ENCODE measurements at regions not wholly inside any gene's neighbourhood (a gene's known extent, or its start where the extent isn't known, plus 50 kb on each side); places are given as distances from the start of the nearest gene placed in this dataset.
"Not testable (repeated sequence)": the region's sequence is repeated elsewhere in the genome, so short reads cannot be mapped to it uniquely, and the experiment has no call there.

DNA sequence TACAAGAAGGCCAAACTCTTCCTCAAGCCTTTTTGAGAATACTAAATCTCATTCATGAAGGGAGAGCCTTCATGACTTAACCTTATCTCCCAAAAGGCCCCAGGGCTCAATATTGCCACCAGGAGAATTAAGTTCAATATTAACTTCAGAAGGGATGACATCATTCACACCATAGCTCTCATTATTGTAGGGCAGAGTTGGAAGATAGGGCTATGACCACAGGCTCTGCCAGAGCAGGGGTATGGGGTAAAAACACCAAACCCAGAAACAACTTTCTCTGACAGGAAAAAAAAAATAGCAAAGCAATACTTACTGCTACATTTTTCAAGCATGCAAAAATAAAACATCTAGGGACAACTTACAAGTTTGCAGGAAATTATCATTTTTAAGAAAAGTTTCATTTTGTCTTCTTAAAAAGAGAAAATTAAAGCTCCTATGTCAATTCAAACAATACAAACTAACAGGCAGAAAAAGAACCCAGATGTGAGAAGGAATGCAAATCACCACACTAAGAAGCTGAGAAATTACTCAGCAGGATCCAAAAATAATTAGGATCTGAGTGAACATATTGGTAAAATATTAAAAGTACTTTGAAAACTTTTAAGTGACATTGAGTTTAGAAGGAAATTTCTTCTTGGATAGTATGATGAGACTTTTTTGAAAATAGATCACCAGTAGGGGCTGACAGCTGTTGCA lies 1156.5 kb downstream of the NCAM2 start:
- no peak for DNase-seq (ENCODE audit: low read depth in 2 of 2)

DNA sequence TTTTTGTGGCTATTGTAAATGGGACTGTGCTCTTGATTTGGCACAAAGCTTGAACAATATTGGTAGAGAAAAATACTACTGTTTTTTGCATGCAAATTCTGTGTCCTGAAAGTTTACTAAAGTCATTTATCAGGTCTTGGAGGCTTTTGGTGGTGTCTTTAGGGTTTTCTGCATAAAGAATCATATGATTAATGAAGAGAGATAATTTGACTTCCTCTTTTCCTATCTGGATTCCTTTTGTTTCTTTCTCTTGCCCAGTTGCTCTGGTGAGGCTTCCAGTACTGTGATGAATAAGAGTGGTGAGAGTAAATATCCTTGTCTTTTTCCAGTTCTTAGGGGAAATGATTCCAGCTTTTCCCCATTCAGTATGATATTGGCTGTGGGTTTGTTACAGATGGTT lies 1166.7 kb downstream of the NCAM2 start:
- no peak for DNase-seq (ENCODE audit: low read depth in 2 of 2)

DNA sequence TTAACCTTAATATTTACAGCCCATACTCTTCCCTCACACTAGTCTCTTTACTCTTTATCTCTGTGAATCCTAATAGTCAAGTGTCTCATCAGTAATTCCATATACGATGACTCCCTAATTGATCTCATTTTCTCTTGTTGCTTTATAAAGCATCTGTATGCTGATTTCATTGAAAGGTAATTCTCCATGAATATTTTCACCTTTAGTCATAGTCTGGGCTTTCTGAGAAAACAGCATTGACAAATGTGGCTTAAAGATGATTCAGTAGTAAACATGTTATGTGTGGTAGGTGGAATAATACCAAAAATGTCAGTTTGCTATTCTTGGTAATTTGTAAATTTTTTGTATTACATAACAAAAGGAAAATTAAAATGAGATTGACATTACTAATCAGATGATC lies 1176.5 kb downstream of the NCAM2 start:
- DNase-seq (ENCODE audit: low read depth in 2 of 2): no peak

DNA sequence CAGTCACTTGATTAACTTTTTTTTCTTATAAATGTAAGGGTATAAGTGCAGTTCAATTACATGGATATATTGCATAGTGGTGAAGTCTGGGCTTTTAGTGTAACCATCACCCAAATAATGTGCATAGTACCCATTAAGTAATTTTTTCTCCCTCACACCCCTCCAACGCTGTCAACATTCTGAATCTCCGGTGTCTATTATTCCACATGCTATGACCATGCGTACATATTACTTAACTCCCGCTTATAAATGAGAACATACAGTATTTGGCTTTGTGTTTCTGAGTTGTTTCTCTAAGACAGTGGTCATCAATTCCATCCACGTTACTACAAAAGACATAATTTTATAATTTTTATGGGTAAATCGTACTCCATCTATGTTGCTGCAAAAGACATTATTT lies 1191.1 kb downstream of the NCAM2 start:
- DNase-seq (ENCODE audit: low read depth in 2 of 2): no peak

DNA sequence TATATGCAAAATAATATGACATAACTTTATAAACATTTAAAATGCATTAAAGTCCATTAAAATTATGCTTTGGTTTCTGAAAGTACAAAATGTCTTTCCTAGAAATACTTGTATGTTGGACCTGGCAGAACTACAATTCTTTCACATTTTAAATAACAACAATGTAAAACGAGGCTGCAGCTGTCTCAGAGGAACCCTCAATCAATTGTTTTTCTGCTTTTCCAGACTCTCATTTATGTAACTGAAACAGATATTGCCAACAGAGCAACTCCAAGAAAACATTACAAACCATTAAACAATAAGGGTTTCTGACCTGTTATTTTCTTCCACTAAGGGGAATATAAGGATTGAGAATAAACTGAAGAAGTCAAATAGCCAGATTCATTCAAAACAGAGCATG lies 1193.4 kb downstream of the NCAM2 start:
- DNase-seq (ENCODE audit: low read depth in 2 of 2): no peak

DNA sequence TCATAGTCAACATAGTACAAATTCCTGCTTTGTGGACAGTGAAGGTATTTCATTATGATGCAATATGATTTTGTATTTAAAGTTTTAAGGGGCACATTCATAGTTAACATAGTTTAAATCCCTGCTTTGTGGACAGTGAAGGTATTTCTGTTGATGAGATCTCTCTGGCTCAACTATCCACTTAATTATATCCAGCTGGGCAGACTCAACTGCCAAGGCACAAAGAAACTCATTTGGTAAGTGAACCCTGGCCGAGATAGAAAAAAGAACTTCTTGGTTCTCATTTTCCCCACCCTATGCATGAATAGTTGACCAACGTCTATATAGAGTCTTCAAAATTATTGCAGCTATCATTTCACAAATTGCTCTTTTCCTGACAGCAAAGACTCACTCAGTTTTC lies 1194.6 kb downstream of the NCAM2 start:
- no peak for DNase-seq (ENCODE audit: low read depth in 2 of 2)

DNA sequence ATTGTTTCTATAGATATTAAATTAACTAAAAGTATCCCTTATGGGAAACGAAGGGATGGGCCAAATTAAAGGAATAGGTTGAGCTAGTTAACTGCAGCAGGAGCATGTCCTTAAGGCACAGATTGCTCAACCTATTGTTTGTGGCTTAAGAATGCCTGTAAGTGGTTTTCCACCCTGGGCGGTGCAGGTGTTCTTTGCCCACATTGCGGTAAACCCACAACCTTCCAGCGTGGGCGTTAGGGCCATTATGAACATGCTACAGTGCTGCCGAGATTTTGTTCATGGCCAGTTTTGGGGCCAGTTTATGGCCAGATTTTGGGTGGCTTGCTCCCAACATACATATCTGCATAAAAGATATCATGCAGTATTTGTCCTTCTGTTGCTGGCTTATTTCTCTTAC lies 1196.8 kb downstream of the NCAM2 start:
- not testable (repeated sequence) for DNase-seq (ENCODE audit: low read depth in 2 of 2)

DNA sequence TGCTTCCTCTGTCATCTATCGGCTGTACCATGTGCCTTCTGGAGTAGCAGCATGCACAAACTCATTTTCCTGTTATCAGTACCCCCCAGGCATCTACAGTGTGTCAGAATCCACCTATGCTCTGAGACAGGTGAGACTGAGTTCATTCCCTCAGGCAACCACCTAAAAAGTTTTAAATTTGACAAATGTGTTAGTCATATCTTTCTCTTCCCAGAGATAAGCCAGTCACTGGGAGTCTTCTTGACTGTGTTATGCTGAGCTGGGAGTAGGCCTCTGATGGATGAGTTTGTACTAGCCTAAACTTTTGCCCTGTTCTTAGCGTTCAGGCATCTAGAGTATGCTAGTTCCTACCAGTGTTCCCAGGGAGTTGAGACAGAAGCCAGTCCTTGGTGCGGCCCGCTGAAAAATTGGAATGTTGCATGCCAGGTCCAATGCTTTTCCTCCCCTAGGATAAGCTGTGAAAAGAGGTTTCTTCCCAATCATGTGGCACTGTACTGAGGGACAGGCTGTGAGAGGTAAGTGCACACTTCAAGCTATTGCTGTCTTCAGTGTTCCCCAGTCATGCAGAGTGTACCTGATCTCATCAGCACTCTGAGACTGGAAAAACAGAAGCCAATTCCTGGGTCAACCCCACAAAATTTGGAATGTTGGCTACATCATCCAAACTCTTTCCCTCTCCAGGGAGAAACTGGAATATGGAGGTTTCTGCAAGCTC lies 1202.3 kb downstream of the NCAM2 start:
- no peak for DNase-seq (ENCODE audit: low read depth in 2 of 2)

DNA sequence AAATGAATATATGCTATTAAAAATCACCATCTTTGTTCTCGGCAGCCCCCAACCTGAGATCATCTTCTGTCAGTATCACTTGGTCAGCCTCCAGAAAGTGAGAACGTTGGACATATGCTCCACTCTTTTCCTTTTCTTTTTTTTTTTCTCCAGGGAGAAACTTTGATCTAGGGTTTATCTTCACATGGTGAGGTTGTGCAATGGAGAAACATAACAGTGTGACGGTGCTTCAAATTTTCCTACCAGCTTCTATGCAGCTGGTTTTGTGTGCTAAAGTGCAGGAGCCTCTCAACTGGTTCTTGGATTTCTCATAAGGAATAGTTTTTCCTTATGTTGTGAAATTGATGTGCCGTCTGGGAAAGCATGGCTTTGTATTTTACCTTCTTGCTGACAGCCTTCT lies 1202.9 kb downstream of the NCAM2 start:
- DNase-seq (ENCODE audit: low read depth in 2 of 2): no peak

DNA sequence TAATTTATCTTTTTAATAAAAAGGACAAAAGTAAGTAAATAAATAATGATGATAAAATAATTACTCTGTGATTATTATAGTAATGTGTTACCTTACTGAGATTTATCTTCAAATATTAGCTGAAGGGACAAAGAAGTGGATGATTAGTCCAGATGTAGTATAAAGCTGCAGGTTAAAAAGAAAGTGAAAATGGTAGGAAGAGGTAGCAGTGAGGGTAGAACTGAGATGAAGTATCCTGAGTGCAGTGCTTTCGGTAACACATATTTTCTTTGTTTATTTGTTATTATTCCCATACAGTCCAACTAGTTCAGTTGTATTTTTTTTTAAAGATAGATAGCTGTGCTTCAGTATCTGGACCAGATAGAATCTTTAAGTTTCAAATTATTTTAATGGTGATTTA lies 1203.5 kb downstream of the NCAM2 start:
- DNase-seq (ENCODE audit: low read depth in 2 of 2): no peak

DNA sequence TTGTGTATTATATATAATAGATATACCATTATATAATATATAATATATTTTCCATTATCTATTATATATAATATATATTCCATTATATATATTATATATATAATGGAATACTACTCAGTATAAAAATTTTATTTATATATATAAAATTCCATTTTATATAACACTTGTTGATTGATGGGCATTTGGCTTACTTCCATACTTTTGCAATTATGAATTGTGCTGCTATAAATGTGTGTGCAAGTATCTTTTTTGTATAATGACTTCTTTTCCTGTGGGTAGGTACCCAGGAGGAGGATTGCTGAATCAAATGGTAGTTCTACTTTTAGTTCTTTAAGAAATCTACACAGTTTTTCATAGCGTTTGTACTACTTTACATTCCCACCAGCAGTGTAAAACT lies 1211.1 kb downstream of the NCAM2 start:
- no peak for DNase-seq (ENCODE audit: low read depth in 2 of 2)

DNA sequence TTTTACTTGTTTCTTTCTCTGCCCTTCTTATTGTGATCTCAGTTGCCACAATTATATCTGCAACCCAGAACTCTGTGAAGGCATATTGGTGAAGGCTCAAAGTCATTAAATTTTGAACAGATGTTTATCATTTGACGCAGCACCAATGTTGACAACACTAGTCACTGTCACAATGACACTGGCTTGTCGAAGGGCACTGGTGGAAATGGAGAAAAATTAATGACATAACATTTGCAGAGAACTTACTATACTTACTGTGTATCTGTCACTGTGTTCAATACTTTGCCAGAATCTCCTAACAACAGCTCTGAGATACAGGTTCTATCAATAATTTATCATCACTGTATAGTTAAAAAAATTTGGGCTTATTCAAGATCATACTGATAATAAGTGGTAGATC lies 1213.7 kb downstream of the NCAM2 start:
- DNase-seq (ENCODE audit: low read depth in 2 of 2): no peak

DNA sequence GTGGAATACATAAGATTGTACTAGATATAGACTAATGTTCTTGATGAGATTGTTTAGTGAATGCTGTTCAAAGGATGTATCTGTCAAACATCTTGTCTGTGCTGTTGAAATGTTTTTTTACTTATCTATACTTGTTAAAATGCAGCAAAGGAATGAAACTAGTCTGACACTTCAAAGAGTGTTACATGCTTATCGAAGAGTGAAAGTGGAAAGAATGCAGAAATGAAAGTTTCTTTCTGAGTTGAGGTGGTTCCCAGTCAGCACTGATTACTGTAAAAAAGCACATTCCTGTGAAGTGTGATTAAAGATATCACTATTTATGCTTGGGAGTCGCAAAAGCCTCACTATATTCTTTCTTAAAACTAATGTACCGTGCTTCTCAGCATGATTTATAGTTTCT lies 1225.2 kb downstream of the NCAM2 start:
- DNase-seq (ENCODE audit: low read depth in 2 of 2): no peak

DNA sequence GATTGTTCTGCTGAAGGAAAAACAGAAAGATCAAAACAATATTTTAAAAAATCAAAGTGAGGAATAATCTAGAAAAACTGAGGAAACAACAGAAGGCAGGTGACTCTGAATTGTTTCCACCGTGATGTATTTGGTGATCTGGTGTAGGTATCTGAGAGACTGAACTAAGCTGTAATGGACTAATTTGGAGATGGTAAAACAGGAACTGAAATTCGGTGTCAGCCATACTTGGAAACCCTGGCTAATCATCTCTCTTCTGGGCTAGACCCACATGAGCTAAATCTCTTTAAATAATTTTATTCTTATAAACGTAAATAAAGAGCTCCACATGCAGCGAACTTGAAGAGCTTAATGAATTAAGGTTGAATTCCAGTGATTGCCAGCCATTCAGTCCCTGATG lies 1226.1 kb downstream of the NCAM2 start:
- no peak for DNase-seq (ENCODE audit: low read depth in 2 of 2)

DNA sequence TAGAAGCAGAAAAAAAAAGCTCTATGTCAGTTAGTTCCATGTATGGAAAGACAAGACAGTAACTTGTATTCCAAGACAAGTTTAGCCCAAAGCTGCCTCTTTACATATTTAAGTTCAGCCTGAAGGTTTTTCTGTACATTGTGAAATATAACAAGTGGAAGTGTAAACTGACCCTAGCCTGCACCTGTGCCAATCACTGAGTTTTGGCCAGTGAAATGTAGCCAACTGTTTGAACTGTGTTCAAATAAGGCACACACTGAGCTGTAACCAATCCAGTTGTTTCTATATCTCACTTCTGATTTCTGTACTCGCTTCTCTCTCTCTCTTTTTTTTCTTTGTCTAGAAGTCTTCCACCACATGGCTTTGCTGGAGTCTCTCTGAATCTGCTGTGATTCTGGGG lies 1227.1 kb downstream of the NCAM2 start:
- no peak for DNase-seq (ENCODE audit: low read depth in 2 of 2)

DNA sequence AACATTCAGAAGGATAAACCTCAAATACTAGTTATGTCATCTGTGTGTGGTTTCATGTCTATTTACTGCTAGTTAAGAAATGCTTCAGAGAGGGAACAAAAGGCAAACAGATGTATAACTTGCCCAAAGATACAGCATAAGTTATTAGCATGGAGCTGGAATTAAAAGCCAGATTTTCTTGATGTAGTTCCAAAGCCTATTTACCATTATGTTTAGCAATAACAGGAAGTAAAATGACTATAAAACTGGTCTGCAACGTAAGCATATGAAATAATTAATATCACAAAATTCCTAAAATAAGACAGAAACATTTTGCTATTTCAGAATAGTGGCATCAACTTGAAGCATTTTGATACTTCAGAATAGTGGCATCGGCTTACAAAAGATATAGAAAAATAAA lies 1232.8 kb downstream of the NCAM2 start:
- DNase-seq (ENCODE audit: low read depth in 2 of 2): no peak

DNA sequence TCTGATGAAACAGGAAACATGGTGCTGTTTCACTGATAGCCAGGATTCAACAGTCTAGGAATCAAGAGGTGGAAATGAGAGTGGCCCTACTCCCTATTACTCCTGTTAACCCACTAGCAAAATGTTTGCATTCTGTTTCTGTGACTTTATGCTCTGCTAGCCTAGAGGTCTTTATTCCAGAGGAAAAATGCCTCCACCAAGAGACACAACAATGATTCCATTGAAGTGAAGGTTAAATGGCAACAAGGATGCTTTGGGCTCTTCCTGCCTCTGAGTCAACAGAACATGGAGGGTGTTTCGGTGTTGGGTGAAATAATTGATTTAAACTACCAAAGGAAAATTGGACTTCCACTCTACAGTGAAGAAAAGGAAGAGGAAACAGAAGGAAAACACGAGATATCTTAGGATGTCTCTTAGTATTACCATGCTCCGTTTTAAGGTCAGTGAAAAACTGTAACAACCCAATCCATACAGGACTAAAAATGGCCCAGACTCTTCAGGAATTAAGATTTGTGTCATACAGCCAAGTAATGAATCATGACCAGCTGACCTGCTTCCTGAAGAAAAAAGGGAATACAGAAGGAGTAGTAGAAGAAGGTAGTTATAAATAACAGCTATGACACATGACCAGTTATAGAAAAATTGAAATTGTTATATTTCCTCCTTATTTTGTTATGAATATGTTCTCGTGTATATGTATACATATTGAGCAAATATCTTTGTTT lies 1237.8 kb downstream of the NCAM2 start:
- no peak for DNase-seq (ENCODE audit: low read depth in 2 of 2)

DNA sequence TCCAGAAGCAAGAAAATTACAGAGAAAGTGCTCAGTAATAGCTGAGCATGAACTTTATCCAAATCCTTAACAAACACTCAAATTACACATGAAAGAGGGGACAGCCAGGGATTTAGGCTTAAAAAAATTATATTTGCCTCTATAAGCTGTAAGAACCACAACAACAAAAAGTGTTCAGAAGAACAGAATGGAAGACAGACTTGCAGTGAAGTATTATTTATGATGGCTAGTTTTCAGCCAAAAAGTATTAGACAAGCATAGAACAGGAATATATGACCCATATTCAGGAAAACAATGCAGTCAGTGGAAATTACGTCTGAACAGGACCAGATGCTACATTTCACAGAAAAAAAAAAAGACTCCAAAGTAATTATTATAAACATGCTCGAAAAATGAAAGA lies 1246.3 kb downstream of the NCAM2 start:
- DNase-seq (ENCODE audit: low read depth in 2 of 2): no peak

DNA sequence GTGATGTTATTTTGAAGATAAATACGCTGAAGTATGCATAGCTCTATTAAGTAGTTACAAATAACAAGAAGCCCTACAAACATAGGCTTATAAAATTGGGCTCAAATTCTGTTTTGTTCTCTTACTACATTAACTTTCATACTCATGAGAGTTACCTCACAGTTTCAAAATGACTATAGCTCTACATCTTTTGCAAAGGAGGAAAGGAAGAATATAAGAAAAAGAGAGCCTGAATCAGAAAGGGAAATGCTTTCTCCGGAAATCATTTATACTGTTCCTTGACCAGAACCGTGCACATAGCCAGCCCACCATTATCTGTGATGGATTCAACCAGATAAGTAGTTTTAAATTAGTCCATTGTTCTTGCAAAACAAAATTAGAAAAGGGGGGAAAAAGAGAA lies 1252.1 kb downstream of the NCAM2 start:
- no peak for DNase-seq (ENCODE audit: low read depth in 2 of 2)

DNA sequence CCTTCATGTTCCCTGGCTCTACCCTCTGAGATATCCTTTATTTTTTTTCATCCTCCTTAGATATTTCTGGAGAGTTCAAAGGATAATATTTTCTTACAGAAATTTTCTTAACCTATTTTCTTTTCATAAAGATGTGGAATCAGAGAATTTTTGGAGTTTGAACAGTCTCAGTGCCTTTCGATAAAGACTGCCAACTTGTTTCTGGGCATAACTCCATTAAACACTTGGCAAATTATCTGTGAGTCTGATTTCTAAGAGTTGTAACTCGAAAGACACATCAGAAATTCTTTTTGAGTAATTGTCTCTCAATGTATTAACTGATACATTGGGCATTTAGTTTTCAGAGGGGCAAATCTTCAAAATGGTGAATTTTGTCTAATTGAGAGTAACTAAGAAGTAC lies 1255.6 kb downstream of the NCAM2 start:
- no peak for DNase-seq (ENCODE audit: low read depth in 2 of 2)

DNA sequence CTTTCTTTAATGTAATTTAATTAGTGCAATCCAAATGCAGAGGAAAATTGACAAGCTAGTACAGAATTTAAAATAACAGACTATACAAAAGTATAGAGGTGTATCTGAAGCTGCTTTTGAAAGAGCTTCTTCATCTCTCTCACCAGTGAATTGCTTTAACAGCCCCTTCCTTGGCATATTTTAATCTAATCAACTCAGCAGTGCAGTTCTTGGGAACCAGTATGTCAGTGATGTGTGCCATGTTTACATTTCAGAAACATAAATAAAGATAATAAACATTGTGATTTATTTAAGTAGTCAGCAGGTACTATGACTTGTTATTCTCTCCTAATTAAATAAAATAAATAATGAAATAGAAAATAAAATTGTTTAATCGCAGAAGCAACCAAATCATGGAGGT lies 1260.6 kb downstream of the NCAM2 start:
- DNase-seq (ENCODE audit: low read depth in 2 of 2): no peak

DNA sequence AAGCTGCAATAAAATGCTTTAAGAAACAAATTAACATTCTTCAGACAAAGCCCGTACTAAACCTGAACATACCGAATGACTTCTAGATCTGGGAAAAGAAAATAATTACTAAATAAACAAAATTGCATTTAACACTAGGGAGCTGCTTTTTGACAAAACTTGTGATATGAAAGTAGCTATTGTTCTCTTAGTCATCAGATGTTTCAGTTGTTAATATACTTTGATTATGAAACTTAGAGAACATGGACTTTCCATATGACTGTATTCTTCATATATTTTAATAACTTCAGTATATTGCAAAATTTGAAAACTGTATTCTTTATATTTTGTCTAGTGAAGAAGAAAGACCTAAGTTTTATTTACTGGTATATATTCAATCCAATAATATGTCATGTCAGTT lies 1262.1 kb downstream of the NCAM2 start:
- no peak for DNase-seq (ENCODE audit: low read depth in 2 of 2)

DNA sequence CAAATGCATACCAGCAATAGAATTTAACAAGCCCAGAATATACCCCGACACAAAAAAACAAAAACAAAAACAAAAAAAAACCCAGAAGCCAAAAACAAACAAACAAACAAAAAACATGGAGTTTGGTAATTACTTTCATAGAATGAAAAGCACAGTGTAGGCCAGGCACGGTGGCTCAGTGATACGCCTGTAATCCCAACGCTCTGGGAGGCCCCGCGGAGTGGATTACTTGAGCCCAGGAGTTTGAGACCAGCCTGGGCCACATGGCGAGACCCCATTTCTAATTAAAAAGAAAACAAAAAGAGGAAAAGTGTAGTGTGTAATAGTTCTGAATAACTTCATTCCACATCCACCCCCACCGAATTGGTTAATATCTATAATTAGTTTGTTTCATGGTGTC lies 1265.7 kb downstream of the NCAM2 start:
- no peak for DNase-seq (ENCODE audit: low read depth in 2 of 2)

All from stimulated activated CD8-positive, alpha-beta memory T cell treated with anti-CD3 and anti-CD28 coated beads, Interleukin-2, amount 100 ng/mL, for 1 hour (primary cell).